T1000 (cell line): ENCODE measurements at regions not wholly inside any gene's neighbourhood (a gene's known extent, or its start where the extent isn't known, plus 50 kb on each side); places are given as distances from the start of the nearest gene placed in this dataset.

Experiments
- DNase-seq: peaks from one replicate; lab custom pipeline; 2025; ENCODE audit warnings: mixed read lengths; lab: John Stamatoyannopoulos, UW

DNA sequence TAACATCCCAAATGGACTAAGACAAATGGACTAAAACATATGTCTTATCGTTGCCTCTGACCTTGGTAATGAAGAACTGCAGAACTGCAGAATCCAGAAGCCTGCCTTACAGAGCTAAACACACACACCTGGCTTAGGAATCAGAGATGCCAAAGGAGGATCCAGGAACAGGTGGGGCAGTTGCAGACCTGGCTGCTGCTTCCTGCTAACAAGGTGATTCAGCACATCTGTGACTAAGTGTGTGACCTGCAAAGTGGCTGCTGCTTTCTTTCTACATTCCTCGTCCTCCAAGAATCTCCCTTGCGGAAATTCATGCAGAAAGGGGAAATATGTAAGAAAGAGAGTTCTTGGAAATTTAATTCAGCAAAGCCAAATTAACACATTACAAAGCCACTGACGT is 96.8 kb upstream of the NLGN4X start:
- DNase-seq, result no peak

DNA sequence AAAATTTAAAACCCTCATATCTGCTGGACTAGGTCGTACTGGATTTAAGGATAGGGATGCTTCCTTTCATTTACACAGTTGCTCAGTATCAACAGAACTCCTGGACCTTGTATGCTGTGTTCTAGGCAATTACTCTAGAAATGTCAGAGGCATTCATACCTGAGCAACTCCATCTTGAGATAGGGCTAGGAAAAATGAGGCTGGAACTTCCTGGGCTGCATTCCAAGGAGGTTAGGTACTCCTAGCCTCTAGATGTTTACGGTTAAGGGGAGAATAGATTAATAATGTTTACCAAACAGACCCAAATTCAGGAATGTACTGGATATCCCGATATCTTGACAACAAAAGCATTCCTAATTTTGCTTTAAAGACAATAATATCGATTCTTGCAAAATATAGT is 84.7 kb upstream of the NLGN4X start:
- DNase-seq, result no peak

DNA sequence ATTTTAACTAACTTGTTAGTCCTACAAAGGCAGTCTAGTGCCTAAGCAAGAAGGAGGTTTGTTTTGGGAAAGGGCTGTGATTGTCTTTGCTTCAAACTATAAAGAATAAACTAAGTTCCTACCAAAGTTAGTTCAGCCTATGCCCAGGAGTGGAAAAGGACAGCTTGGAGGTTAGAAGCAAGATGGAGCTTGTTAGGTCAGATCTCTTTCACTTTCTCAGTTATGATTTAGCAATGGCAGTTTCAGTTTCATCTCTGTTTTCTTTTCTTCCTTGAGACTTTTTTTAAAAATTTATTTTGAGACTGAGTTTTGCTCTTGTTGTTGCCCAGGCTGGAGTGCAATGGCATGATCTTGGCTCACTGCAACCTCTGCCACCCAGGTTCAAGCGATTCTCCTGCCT is 82.9 kb upstream of the NLGN4X start:
- DNase-seq, result no peak

DNA sequence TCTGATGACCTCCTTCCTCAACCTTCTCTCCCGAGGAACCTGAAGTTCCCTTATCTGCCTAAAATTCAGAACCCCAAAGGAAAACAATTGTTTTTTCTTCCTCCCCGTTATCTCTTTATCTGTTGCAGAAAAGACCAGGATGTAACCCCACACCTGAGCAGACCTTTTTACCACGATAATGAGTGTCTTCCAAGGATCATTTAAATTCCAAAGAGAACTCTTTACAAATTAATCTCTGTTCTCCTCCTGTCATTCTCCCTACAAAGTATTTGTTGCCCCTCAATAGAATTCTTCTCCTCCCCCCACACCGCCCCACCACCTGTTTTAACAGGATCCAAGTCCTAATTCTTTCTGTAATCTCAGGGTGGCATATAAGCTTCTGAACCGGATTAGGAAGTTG is 78.5 kb upstream of the NLGN4X start:
- DNase-seq, result no peak

DNA sequence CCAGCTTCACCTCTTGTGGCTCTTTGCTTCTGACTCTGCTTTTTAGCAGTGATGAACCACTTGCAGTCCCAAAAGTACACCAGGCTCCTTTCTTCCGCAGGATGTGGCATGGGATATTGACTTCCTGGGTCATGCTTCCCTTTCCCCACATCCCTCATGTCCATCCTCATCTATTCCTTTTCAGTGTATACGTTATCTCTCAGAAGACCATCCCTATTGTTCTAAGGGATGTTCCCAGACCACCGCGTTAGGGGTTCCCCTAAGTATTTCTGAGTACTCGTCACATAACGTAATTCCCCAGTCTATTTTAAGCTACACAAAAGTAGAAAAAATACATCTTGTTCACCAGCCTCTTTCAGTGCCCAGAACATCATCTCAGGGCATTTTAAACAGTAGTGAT is 71.1 kb upstream of the NLGN4X start:
- no peak for DNase-seq

DNA sequence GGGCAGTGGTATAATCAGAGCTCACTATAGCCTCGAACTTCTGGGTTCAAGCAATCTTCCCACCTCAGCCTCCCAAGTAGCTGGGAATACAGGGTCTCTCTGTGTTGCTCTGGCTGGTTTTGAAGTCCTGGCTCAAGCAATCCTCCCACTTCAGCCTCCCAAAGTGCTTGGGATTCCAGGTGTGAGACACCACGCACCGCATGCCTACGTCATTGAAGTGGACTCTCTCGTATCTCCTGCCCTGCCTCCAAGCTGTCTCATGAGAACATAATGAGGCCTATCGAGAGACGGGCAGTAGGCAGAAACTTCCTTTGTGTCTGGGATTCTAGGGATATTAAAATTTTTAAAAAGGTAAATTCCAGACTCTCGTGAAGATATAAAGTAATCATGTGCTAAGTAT is 65.0 kb upstream of the NLGN4X start:
- no peak for DNase-seq

DNA sequence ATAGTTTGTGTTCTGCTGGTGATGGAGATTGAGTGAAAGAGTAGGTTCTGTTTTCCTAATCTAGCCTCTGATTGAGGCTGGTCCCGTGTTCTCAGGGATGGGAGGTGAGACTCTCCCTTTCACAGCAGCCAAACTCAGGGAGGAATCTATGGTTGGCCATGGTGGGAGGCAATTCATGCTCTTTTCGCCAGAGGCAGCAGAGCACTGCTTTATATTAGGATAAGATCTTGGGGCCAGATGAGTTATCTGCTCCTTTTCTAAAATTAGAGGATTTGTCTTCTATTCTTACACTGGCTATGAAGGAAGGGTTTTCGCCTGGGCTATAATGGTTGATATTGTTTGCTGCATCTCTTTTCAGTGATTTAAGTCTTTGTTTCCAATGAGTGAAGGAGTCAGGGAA is 63.9 kb upstream of the NLGN4X start:
- no peak for DNase-seq

DNA sequence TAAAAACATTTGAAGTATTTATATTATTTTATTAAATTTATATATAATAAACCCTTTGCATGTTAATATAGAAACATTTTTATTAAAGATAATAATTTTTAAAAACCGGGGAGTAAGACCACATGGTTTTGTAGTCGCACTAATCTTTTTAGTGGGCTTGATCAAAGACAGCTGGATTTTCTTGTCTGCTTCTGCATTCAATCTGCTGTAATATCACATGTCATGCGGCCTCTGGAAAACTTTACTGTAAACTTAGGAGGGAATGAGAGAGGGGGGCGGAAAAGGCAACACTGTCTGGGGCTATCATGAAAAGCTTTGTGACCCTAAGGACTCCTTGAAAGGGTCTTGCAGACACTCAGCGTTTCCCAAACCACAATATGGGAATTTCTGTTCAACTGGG is 62.8 kb upstream of the NLGN4X start:
- DNase-seq, result no peak

DNA sequence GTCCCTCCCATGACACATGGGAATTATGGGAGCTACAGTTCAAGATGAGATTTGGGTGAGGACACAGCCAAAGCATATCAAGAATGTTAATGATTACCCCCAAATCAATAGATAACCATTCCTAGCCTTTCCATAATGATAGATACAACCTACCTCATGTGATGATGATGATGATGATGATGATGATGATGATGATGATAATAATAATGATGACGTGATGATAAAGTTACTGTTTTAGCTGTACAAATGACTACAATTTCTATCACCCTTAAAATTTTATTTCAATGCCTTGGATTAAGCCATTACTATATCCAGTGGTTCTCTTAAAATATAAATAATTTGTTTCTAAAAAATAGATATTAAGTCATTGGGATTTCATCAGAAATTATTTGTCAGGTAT is 55.2 kb upstream of the NLGN4X start:
- DNase-seq, result no peak

DNA sequence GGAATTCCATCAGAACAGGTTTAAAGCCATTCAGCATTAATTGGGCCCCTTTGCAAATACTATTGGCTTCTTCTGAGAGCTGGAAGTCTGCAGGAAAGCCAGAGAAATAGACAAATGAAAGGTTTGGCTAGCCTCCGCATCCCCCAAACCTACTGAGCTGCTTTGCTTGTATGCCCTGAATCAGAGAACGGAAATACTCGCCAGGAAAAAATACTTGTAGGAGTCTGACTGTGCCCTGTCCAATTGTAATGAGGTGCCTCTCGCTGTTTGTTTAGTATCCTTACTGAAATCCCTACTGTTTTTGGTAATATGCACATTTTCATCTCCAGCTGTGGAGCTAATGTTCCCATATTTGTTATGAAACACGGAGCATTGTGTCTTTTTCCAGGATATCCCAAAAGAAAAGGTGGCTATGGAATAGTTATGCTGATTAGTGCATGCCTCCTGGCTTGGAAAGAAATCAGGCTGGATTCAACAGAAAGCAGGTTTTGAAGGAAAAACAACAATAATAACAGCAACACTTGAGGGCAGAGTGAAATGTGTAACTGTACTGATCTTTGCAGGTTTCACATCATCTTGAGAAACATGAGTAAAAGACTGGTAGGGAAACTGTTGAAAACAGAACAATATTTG is 50.7 kb upstream of the NLGN4X start:
- DNase-seq, result no peak
